ENCODE measurements at regions not wholly inside any gene's neighbourhood (a gene's known extent, or its start where the extent isn't known, plus 50 kb on each side); places are given as distances from the start of the nearest gene placed in this dataset.

- Histone ChIP-seq H3K27ac (ENCODE audit: low read depth in 1 of 2, low read length in 2 of 2) (no peak overlapping the region), H3K4me1 (ENCODE audit: control insufficient read depth in 4 of 4, insufficient read depth in 4 of 4, low read length in 3 of 4) (no peaks in the 10 kb centered on the region), H3K9me3 (ENCODE audit: control insufficient read depth in 4 of 4, low read length in 3 of 4) (peaks cover 0 to 7% (median 3%) of the 10 kb centered on the region in 4 donors), H3K36me3 (ENCODE audit: control insufficient read depth in 4 of 4, insufficient read depth in 3 of 4, low read depth in 1 of 4, low read length in 3 of 4) (no peaks in the 10 kb centered on the region), H3K4me3 (ENCODE audit: low read depth in 1 of 3, low read length in 3 of 3) (no peak overlapping the region), H3K27me3 (ENCODE audit: control insufficient read depth in 4 of 4, insufficient read depth in 4 of 4, low read length in 3 of 4) (no peaks in the 10 kb centered on the region), H3K9ac (ENCODE audit: low read depth in 1 of 2, low read length in 2 of 2) (no peak overlapping the region)
- 99% methylated on average over 1 of the region's 1 CpG for WGBS
- TF ChIP-seq RAD21 (IDR thresholded peaks at IDR 0.05) (no peak), REST (IDR thresholded peaks at IDR 0.05) (no peak), MAX (IDR thresholded peaks at IDR 0.05) (no peak), ZBTB33 (IDR thresholded peaks at IDR 0.05) (no peak), TAF1 (conservative IDR thresholded peaks at IDR 0.05) (no peak), RXRA (IDR thresholded peaks at IDR 0.05) (no peak), HNF4G (IDR thresholded peaks at IDR 0.05) (no peak), YY1 (IDR thresholded peaks at IDR 0.05) (no peak), ATF3 (IDR thresholded peaks at IDR 0.05) (no peak), NR2F2 (IDR thresholded peaks at IDR 0.05) (no peak), JUND (IDR thresholded peaks at IDR 0.05) (no peak), CTCF (IDR thresholded peaks at IDR 0.05; ENCODE audit: low read depth, low read length, missing input control) (no peak), FOXA2 (IDR thresholded peaks at IDR 0.05) (no peak), EGR1 (IDR thresholded peaks at IDR 0.05; ENCODE audit: low read depth in 2 of 2) (no peak), SP1 (IDR thresholded peaks at IDR 0.05) (no peak), GABPA (IDR thresholded peaks at IDR 0.05 in 1 of 2, conservative IDR thresholded peaks at IDR 0.05 in 1 of 2) (no peak), HNF4A (conservative IDR thresholded peaks at IDR 0.05) (no peak), FOXA1 (IDR thresholded peaks at IDR 0.05) (no peak)
- no peak for DNase-seq (ENCODE audit: low spot score)
Measured at GRCh38 chr1:88421997-88422396, 262.1 kb upstream of the PKN2 start.
